ENCODE measurements at regions not wholly inside any gene's neighbourhood (a gene's known extent, or its start where the extent isn't known, plus 50 kb on each side); places are given as distances from the start of the nearest gene placed in this dataset.

- Histone ChIP-seq H3K4me3 (replicated peaks in 1 of 2; ENCODE audit: low read depth in 1 of 2, low read length in 2 of 2) (no peak overlapping the region), H3K9ac (ENCODE audit: low read length) (no peak overlapping the region), H3K27ac (ENCODE audit: low read depth, low read length) (no peak overlapping the region), H3K36me3 (ENCODE audit: control insufficient read depth in 1 of 2, insufficient read depth in 2 of 2, low read length in 2 of 2) (no peaks in the 10 kb centered on the region), H3K4me1 (ENCODE audit: control insufficient read depth in 1 of 2, insufficient read depth in 2 of 2, low read length in 2 of 2) (no peaks in the 10 kb centered on the region), H3K9me3 (ENCODE audit: control insufficient read depth in 1 of 2, insufficient read depth in 1 of 2, low read depth in 1 of 2, low read length in 2 of 2) (no peaks in the 10 kb centered on the region; a peak in 1 of 4 replicates), H2AFZ (ENCODE audit: low read depth, low read length, poor library complexity, severe bottlenecking) (no peak overlapping the region), H3K79me2 (ENCODE audit: insufficient read depth, low read length) (no peaks in the 10 kb centered on the region), H3K9me2 (ENCODE audit: insufficient read depth) (no peaks in the 10 kb centered on the region), H4K20me1 (ENCODE audit: insufficient read depth) (no peaks in the 10 kb centered on the region), H3K27me3 (ENCODE audit: insufficient read depth, low read length) (no peaks in the 10 kb centered on the region), H3K4me2 (ENCODE audit: low read length) (no peak overlapping the region)
- ChIA-PET POLR2A (no interaction called here), CTCF (no interaction called here), RAD21 (ENCODE audit: low non-redundant PET in 1 of 2, low total read pairs in 2 of 2, uncharacterized antibody in 2 of 2, unreplicated experiment in 2 of 2) (no interaction called here)
- BruUV-seq (replicated peaks) = no TSS peak
- intact Hi-C loops (cut with micrococcal nuclease) = no loop called here
- no peak for DNase-seq (ENCODE audit: low read depth, low spot score)
- no peak for TF ChIP-seq POLR2AphosphoS5 (IDR thresholded peaks at IDR 0.05; ENCODE audit: low read depth, low read length)
- no peak for TF ChIP-seq SP1 (IDR thresholded peaks at IDR 0.05; ENCODE audit: low read depth)
- no peak for TF ChIP-seq SRF (IDR thresholded peaks at IDR 0.05; ENCODE audit: low read depth)
- TF ChIP-seq EZH2phosphoT487 (IDR thresholded peaks at IDR 0.05; ENCODE audit: borderline replicate concordance) = no peak
- TF ChIP-seq ELF1 (IDR thresholded peaks at IDR 0.05; ENCODE audit: borderline replicate concordance, low read depth) = no peak
- no peak for ATAC-seq
Observed at GRCh38 chr9:108663422-108663821, 192.4 kb downstream of the ACTL7B start.

- Histone ChIP-seq H3K9me2 (ENCODE audit: insufficient read depth) (no peaks in the 10 kb centered on the region), H3K4me1 (ENCODE audit: control insufficient read depth in 1 of 2, insufficient read depth in 2 of 2, low read length in 2 of 2) (no peaks in the 10 kb centered on the region), H3K79me2 (ENCODE audit: insufficient read depth, low read length) (no peaks in the 10 kb centered on the region), H2AFZ (ENCODE audit: low read depth, low read length, poor library complexity, severe bottlenecking) (no peak overlapping the region), H3K27me3 (ENCODE audit: insufficient read depth, low read length) (no peaks in the 10 kb centered on the region), H3K27ac (ENCODE audit: low read depth, low read length) (no peak overlapping the region), H3K36me3 (ENCODE audit: control insufficient read depth in 1 of 2, insufficient read depth in 2 of 2, low read length in 2 of 2) (no peaks in the 10 kb centered on the region), H3K4me3 (replicated peaks in 1 of 2; ENCODE audit: low read depth in 1 of 2, low read length in 2 of 2) (no peak overlapping the region), H3K4me2 (ENCODE audit: low read length) (no peak overlapping the region), H4K20me1 (ENCODE audit: insufficient read depth) (no peaks in the 10 kb centered on the region), H3K9me3 (ENCODE audit: control insufficient read depth in 1 of 2, insufficient read depth in 1 of 2, low read depth in 1 of 2, low read length in 2 of 2) (no peaks in the 10 kb centered on the region; a peak in 1 of 4 replicates), H3K9ac (ENCODE audit: low read length) (no peak overlapping the region)
- no peak for TF ChIP-seq EZH2 (IDR thresholded peaks at IDR 0.05)
- no peak for TF ChIP-seq ELF1 (IDR thresholded peaks at IDR 0.05; ENCODE audit: borderline replicate concordance, low read depth)
- TF ChIP-seq POLR2A (IDR thresholded peaks at IDR 0.05; ENCODE audit: borderline replicate concordance, extremely low read depth, insufficient read depth, insufficient read length) = no peak
- TF ChIP-seq FOSL1 (IDR thresholded peaks at IDR 0.05; ENCODE audit: low read depth) = no peak
- RAD21 ChIA-PET (ENCODE audit: low non-redundant PET in 1 of 2, low total read pairs in 2 of 2, uncharacterized antibody in 2 of 2, unreplicated experiment in 2 of 2) = no interaction called here
- POLR2A ChIA-PET = no interaction called here
- ATAC-seq (no peak), DNase-seq (ENCODE audit: low read depth, low spot score) (no peak)
- BruUV-seq (replicated peaks) = no TSS peak
- CTCF ChIA-PET = no interaction called here
- intact Hi-C loops (cut with micrococcal nuclease) = no loop called here
Observed at GRCh38 chr9:108662956-108663355, 192.8 kb downstream of the ACTL7B start.

All from HCT116 (cell line).